ENCODE measurements at regions not wholly inside any gene's neighbourhood (a gene's known extent, or its start where the extent isn't known, plus 50 kb on each side); places are given as distances from the start of the nearest gene placed in this dataset.

DNA sequence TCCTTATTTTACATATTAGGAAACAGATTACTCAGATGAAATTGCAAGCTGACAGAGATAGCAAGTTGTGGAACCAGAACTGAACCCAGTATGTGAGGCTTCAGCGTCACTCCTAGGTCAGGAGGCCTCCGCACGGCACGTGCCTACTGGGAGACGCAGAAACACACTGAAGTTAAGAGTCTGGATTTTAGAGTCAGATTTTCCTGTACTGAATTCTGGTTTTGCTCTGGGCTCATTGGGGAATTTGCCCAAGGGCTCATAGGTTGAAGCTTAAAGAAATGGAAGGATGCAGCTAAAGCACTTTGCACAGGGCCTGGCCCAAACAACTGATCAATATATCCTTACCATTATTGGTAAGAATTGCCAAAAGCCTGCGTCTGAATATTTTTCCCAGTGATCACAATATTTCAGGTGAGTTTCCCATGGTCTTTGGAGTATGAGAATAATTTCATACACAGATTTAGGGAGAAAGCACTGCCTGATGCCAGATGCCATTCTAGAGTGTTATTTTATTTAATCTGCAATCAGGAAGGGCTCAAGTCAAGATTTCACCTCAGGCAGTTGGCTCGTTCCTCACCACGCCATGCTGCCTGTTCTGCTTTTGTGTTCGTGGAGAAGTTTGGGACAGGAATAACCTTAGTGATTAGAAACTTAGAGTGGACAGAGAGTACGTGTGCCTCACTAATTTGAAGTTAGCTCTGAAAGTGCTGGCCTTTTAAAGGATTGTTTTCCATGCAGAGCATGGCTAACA lies 331.9 kb downstream of the MYCN start:
- TF ChIP-seq, protein P1, sequence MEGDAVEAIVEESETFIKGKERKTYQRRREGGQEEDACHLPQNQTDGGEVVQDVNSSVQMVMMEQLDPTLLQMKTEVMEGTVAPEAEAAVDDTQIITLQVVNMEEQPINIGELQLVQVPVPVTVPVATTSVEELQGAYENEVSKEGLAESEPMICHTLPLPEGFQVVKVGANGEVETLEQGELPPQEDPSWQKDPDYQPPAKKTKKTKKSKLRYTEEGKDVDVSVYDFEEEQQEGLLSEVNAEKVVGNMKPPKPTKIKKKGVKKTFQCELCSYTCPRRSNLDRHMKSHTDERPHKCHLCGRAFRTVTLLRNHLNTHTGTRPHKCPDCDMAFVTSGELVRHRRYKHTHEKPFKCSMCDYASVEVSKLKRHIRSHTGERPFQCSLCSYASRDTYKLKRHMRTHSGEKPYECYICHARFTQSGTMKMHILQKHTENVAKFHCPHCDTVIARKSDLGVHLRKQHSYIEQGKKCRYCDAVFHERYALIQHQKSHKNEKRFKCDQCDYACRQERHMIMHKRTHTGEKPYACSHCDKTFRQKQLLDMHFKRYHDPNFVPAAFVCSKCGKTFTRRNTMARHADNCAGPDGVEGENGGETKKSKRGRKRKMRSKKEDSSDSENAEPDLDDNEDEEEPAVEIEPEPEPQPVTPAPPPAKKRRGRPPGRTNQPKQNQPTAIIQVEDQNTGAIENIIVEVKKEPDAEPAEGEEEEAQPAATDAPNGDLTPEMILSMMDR (IDR thresholded peaks at IDR 0.05), result no peak
- TF ChIP-seq POLR2A (IDR thresholded peaks at IDR 0.05), result no peak
